Coronary artery (tissue), 2 donors: ENCODE measurements at regions not wholly inside any gene's neighbourhood (a gene's known extent, or its start where the extent isn't known, plus 50 kb on each side); places are given as distances from the start of the nearest gene placed in this dataset.

ENCODE experiments used
- DNase-seq: peaks from one replicate; pipeline ENCODE4 v3.0.0-alpha.2; 2017; ENCODE audit warnings: low spot score
- H3K27ac ChIP-seq, 2 donors: fragments of 200-600 bp; sonication (generic); one replicate each; pipeline ENCODE4 v1.5.1; 2016 to 2019
- H3K4me3 ChIP-seq: fragments of 200-600 bp; sonication (generic); 2 replicates; pipeline ENCODE4 v1.5.1; 2016; ENCODE audit warnings: mild to moderate bottlenecking, moderate library complexity
- CTCF ChIP-seq: fragments of 200-600 bp; sonication (generic); IDR thresholded peaks from one replicate; pipeline ENCODE4 v1.5.1; 2019; ENCODE audit warnings: antibody characterized with exemption

GRCh38 chr6:132089173-132089572 is 138.0 kb upstream of the CCN2 start:
- no peak overlapping the region for H3K27ac ChIP-seq
- TF ChIP-seq CTCF, result no peak
- DNase-seq, result no peak
- H3K4me3 ChIP-seq, result no peak overlapping the region

GRCh38 chr6:132088150-132088549 is 137.0 kb upstream of the CCN2 start:
- H3K27ac ChIP-seq, result no peak overlapping the region
- no peak overlapping the region for H3K4me3 ChIP-seq
- no peak for DNase-seq
- TF ChIP-seq CTCF, result no peak

GRCh38 chr6:132087391-132087790 is 136.2 kb upstream of the CCN2 start:
- no peak for TF ChIP-seq CTCF
- DNase-seq, result no peak
- no peak overlapping the region for H3K4me3 ChIP-seq

GRCh38 chr6:132085731-132086130 is 134.6 kb upstream of the CCN2 start:
- no peak for DNase-seq
- Histone ChIP-seq H3K27ac (peak overlapping the region; percentile 81 to 90), H3K4me3 (peak overlapping the region; percentile 27)
- no peak for TF ChIP-seq CTCF

More at GRCh38 chr6:132087391-132087790, 136.2 kb upstream of the CCN2 start:
- no peak overlapping the region for H3K27ac ChIP-seq

- no peak for TF ChIP-seq CTCF
- H3K27ac ChIP-seq, result peak overlapping the region; percentile 81 to 90
- H3K4me3 ChIP-seq, result peak overlapping the region; percentile 27
- DNase-seq, result no peak
These were observed 133.8 kb upstream of the CCN2 start for GRCh38 chr6:132084811-132085509.

GRCh38 chr6:132082421-132082820 is 131.2 kb upstream of the CCN2 start:
- Histone ChIP-seq H3K27ac (no peak overlapping the region), H3K4me3 (no peak overlapping the region)
- no peak for DNase-seq
- TF ChIP-seq CTCF, result no peak

- no peak overlapping the region for H3K4me3 ChIP-seq
These were observed 130.2 kb upstream of the CCN2 start for GRCh38 chr6:132081338-132081737.

More at GRCh38 chr6:132081338-132081737, 130.2 kb upstream of the CCN2 start:
- no peak for DNase-seq
- no peak for TF ChIP-seq CTCF
- no peak overlapping the region for H3K27ac ChIP-seq
